HEK293T (cell line): ENCODE measurements at regions not wholly inside any gene's neighbourhood (a gene's known extent, or its start where the extent isn't known, plus 50 kb on each side); places are given as distances from the start of the nearest gene placed in this dataset.

Experiments
- CTCF ChIA-PET: fragments of 350-600 bp; formaldehyde crosslinking; extraction: SDS; loops from one replicate; lab custom pipeline; 2021; ENCODE audit warnings: antibody characterized with exemption, inconsistent platforms; lab: Yijun Ruan, JAX
- POLR2A ChIA-PET: fragments of 350-600 bp; formaldehyde crosslinking; extraction: SDS; loops from one replicate; lab custom pipeline; 2020; ENCODE audit warnings: antibody characterized with exemption, inconsistent platforms; lab: Yijun Ruan, JAX
- DNase-seq: peaks from one replicate; pipeline ENCODE4 v3.0.0; 2012; ENCODE audit warnings: mixed read lengths; ENCODE audit errors: extremely low spot score
- ARNT ChIP-seq: fragments of 450-650 bp; IDR thresholded peaks from 2 replicates; pipeline ENCODE4 v1.6.1; 2017; ENCODE audit warnings: mild to moderate bottlenecking
- BHLHE40 ChIP-seq: fragments of 450-650 bp; IDR thresholded peaks from 2 replicates; pipeline ENCODE4 v1.6.1; 2016; ENCODE audit warnings: mild to moderate bottlenecking, moderate library complexity, borderline replicate concordance
- CTBP1 ChIP-seq: fragments of 450-650 bp; IDR thresholded peaks from 2 replicates; pipeline ENCODE4 v1.6.1; 2016; ENCODE audit warnings: borderline replicate concordance
- ELF4 ChIP-seq: fragments of 450-650 bp; IDR thresholded peaks from 2 replicates; pipeline ENCODE4 v1.6.1; 2017; ENCODE audit warnings: antibody characterized with exemption
- FOXA1 ChIP-seq: fragments of 450-650 bp; IDR thresholded peaks from 2 replicates; pipeline ENCODE4 v1.6.1; 2016; ENCODE audit warnings: mild to moderate bottlenecking
- FOXK2 ChIP-seq: fragments of 450-650 bp; IDR thresholded peaks from 2 replicates; pipeline ENCODE4 v1.6.1; 2016; ENCODE audit warnings: mild to moderate bottlenecking
- FOXM1 ChIP-seq: fragments of 450-650 bp; IDR thresholded peaks from 2 replicates; pipeline ENCODE4 v1.6.1; 2017; ENCODE audit warnings: mild to moderate bottlenecking, borderline replicate concordance
- HDGF ChIP-seq: fragments of 450-650 bp; IDR thresholded peaks from 2 replicates; pipeline ENCODE4 v1.6.1; 2017; ENCODE audit warnings: antibody characterized with exemption, borderline replicate concordance
- L3MBTL2 ChIP-seq: fragments of 450-650 bp; conservative IDR thresholded peaks from 2 replicates; pipeline ENCODE4 v1.6.1; 2016; ENCODE audit warnings: mild to moderate bottlenecking
- LEF1 ChIP-seq: fragments of 450-650 bp; IDR thresholded peaks from 2 replicates; pipeline ENCODE4 v1.6.1; 2017; ENCODE audit warnings: mild to moderate bottlenecking, borderline replicate concordance
- NFRKB ChIP-seq: fragments of 450-650 bp; IDR thresholded peaks from 2 replicates; pipeline ENCODE4 v1.6.1; 2016; ENCODE audit warnings: mild to moderate bottlenecking, moderate library complexity
- PKNOX1 ChIP-seq: fragments of 450-650 bp; IDR thresholded peaks from 2 replicates; pipeline ENCODE4 v1.6.1; 2016
- SP1 ChIP-seq: fragments of 450-650 bp; IDR thresholded peaks from 2 replicates; pipeline ENCODE4 v1.6.1; 2017
- SUZ12 ChIP-seq: fragments of 450-650 bp; IDR thresholded peaks from 2 replicates; pipeline ENCODE4 v1.6.1; 2016; ENCODE audit warnings: mild to moderate bottlenecking
- TARDBP ChIP-seq: fragments of 450-650 bp; IDR thresholded peaks from 2 replicates; pipeline ENCODE4 v1.6.1; 2016
- ZNF384 ChIP-seq: fragments of 450-650 bp; IDR thresholded peaks from 2 replicates; pipeline ENCODE4 v1.6.1; 2016

- ChIA-PET POLR2A (no interaction called here), CTCF (no interaction called here)
- TF ChIP-seq FOXA1, result no peak
- no peak for TF ChIP-seq BHLHE40
- TF ChIP-seq PKNOX1, result no peak
- no peak for TF ChIP-seq SP1
- TF ChIP-seq FOXM1, result no peak
- no peak for TF ChIP-seq LEF1
- DNase-seq, result no peak
Observed at GRCh38 chr16:87231911-87232310, 85.3 kb downstream of the C16orf95 start.

DNA sequence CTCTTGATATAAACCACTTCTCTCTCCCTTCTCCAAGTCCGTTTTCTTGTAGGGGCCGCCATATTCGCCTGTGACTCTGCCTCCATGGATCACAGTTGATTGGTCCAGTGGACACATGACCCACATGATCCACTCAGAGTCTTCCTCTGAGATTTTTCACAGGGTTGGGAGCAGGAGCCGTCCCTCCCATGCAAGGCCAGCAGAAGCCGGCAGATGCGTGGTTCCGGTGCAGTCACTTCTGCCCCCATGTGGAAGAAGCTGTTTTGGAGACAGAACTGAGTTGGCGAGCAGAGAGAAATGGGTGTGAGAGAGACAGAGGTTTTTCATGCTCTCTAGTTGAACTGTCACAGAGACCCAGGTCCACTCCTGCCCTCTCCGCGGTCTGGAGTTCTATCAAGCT, 83.3 kb downstream of the C16orf95 start:
- POLR2A ChIA-PET, result no interaction called here
- CTCF ChIA-PET, result interaction anchor here (0.6 kb wide), 1 partner anchor 184 kb away, joined by 4 read pairs; no protein-coding TSS in a partner anchor
- no peak for TF ChIP-seq BHLHE40
- TF ChIP-seq ZNF384, result no peak
- no peak for TF ChIP-seq NFRKB
- TF ChIP-seq TARDBP, result no peak
- TF ChIP-seq SUZ12, result no peak
- TF ChIP-seq CTBP1, result no peak
- TF ChIP-seq FOXA1, result no peak
- TF ChIP-seq L3MBTL2, result no peak
- TF ChIP-seq ARNT, result no peak
- TF ChIP-seq PKNOX1, result no peak
- no peak for TF ChIP-seq HDGF
- TF ChIP-seq FOXM1, result no peak
- DNase-seq, result no peak

DNA sequence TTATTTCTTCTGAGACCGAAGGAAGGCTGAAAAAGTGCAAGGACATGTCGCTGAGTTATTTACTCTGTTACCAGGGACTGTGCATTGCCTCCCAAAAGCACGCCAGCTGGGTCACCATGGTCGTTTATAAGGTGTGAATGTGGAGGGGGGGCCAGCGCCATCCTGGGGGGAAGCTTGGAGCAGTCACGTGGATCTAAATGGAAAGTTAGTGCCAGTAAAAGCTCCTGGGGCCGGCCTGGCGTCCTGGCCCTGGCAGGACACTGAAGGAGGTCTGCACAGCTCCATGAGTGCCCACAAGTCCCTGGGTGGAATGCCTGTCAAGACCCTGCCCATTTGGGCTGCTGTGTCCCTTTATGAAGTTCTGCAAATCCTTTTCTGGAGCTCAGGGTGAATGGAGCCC, 82.6 kb downstream of the C16orf95 start:
- ChIA-PET CTCF (interaction anchor here (0.6 kb wide), 1 partner anchor 185 kb away, joined by 4 read pairs; no protein-coding TSS in a partner anchor), POLR2A (no interaction called here)
- no peak for TF ChIP-seq ARNT
- no peak for TF ChIP-seq SUZ12
- TF ChIP-seq FOXM1, result no peak
- no peak for TF ChIP-seq CTBP1
- TF ChIP-seq L3MBTL2, result no peak
- TF ChIP-seq TARDBP, result no peak
- no peak for TF ChIP-seq FOXK2
- DNase-seq, result no peak

GRCh38 chr16:87235810-87236515, 81.2 kb downstream of the C16orf95 start:
- CTCF ChIA-PET, result interaction anchor here (0.7 kb wide), 1 partner anchor 10 kb away, joined by 4 read pairs; no protein-coding TSS in a partner anchor
- peak; percentile 28 for DNase-seq
- POLR2A ChIA-PET, result interaction anchor here (0.6 kb wide), 1 partner anchor 16 kb away, joined by 3 read pairs; no protein-coding TSS in a partner anchor
- TF ChIP-seq SUZ12 (no peak), LEF1 (no peak), FOXA1 (no peak)

GRCh38 chr16:87236516-87237115, 80.6 kb downstream of the C16orf95 start:
- CTCF ChIA-PET, result interaction anchor here (0.7 kb wide), 1 partner anchor 9 kb away, joined by 4 read pairs; no protein-coding TSS in a partner anchor
- POLR2A ChIA-PET, result interaction anchor here (0.6 kb wide), 1 partner anchor 16 kb away, joined by 3 read pairs; no protein-coding TSS in a partner anchor

GRCh38 chr16:87238361-87238715, 78.9 kb downstream of the C16orf95 start:
- CTCF ChIA-PET, result no interaction called here
- no peak for DNase-seq
- POLR2A ChIA-PET, result no interaction called here
- TF ChIP-seq HDGF, result no peak
- no peak for TF ChIP-seq SUZ12
- no peak for TF ChIP-seq FOXK2
- TF ChIP-seq FOXM1, result no peak
- TF ChIP-seq TARDBP, result no peak
- TF ChIP-seq CTBP1, result no peak
- no peak for TF ChIP-seq SP1
- no peak for TF ChIP-seq ARNT
- no peak for TF ChIP-seq BHLHE40
- TF ChIP-seq LEF1, result no peak
- no peak for TF ChIP-seq L3MBTL2

More at GRCh38 chr16:87236516-87237115, 80.6 kb downstream of the C16orf95 start:
- TF ChIP-seq ELF4 (no peak), NFRKB (no peak), TARDBP (no peak), FOXM1 (no peak), LEF1 (no peak), BHLHE40 (no peak), SP1 (no peak), SUZ12 (no peak), FOXK2 (no peak), ARNT (no peak), HDGF (no peak), PKNOX1 (no peak), ZNF384 (no peak), CTBP1 (no peak), L3MBTL2 (no peak), FOXA1 (no peak)
- no peak for DNase-seq
